ENCODE measurements at regions not wholly inside any gene's neighbourhood (a gene's known extent, or its start where the extent isn't known, plus 50 kb on each side); places are given as distances from the start of the nearest gene placed in this dataset.

GRCh38 chr6:165820934-165821333 is 157.9 kb upstream of the PDE10A start:
- no peak for TF ChIP-seq CTCF (IDR thresholded peaks at IDR 0.05)
- TF ChIP-seq POLR2A (IDR thresholded peaks at IDR 0.05) = no peak

Measured in right lobe of liver (tissue), 4 donors.